ENCODE measurements at regions not wholly inside any gene's neighbourhood (a gene's known extent, or its start where the extent isn't known, plus 50 kb on each side); places are given as distances from the start of the nearest gene placed in this dataset.

DNA sequence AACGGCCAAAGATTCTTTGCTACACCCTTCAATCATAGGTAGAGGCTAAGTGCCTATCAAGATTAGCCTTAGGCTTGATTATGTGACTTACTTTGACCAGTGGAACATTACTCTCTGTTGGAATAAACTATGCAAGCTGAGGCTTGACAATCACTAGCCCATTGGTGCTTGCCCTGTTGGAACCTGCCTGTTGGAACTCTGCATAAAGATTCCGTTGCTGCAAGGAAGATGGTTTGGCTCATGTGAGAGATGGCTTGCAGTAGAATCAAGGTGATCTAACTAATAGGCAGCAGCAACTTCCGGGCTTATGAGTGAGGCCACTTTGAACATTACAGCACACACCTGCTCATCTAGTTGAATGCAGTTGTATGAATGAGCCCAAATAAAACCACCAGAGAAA lies 227.7 kb upstream of the TSHZ2 start:
- TF ChIP-seq NR2C2 (IDR thresholded peaks at IDR 0.05; ENCODE audit: borderline replicate concordance, control insufficient read depth, insufficient read length, low read depth), result no peak
- TF ChIP-seq POLR2A (IDR thresholded peaks at IDR 0.05; ENCODE audit: low read depth, low read length), result no peak
- no peak for TF ChIP-seq CTCF (IDR thresholded peaks at IDR 0.05 in 2 of 3, conservative IDR thresholded peaks at IDR 0.05 in 1 of 3; ENCODE audit: control insufficient read depth in 2 of 3, extremely low read depth in 1 of 3, insufficient read depth in 1 of 3, low read depth in 3 of 3, low read length in 3 of 3)
- no peak for TF ChIP-seq SPI1 (IDR thresholded peaks at IDR 0.05; ENCODE audit: borderline replicate concordance, insufficient read depth, low read depth, low read length)
- no peak for TF ChIP-seq CREB1 (IDR thresholded peaks at IDR 0.05; ENCODE audit: low read depth)

Measured in GM12878 (cell line).